SK-N-SH (cell line): ENCODE measurements at regions not wholly inside any gene's neighbourhood (a gene's known extent, or its start where the extent isn't known, plus 50 kb on each side); places are given as distances from the start of the nearest gene placed in this dataset.

Experiments used
- CTCF ChIA-PET: fragments of 300-600, 350-600 bp; formaldehyde crosslinking; extraction: SDS; loops from one replicate; lab custom pipeline; 2021; lab: Yijun Ruan, JAX
- POLR2A ChIA-PET: fragments of 350-600 bp; sonication (Branson Sonifier 250); formaldehyde crosslinking; extraction: SDS; loops from one replicate; lab custom pipeline; 2020; ENCODE audit warnings: antibody characterized with exemption, inconsistent platforms; lab: Yijun Ruan, JAX
- DNase-seq: peaks from one replicate; pipeline ENCODE4 v3.0.0; 2012
- H2AFZ ChIP-seq: fragments of 200-600 bp; sonication (generic); 2 replicates; pipeline ENCODE4 v1.8.1; 2016; ENCODE audit warnings: antibody characterized with exemption, mild to moderate bottlenecking, low read depth
- H3F3A ChIP-seq: fragments of 200-600 bp; sonication (generic); replicated peaks from 2 replicates; pipeline ENCODE3; 2016; ENCODE audit warnings: antibody characterized with exemption, mild to moderate bottlenecking; ENCODE audit not compliant: insufficient read depth
- H3K27ac ChIP-seq, 2 experiments: fragments of 200-500 bp in 1 of 2; fragments of 200-600 bp in 1 of 2; sonication (Bioruptor generic) in 1 of 2; sonication (generic), shearing (Covaris generic) in 1 of 2; 2 replicates each; pipeline versions ENCODE4 v1.5.1 to v1.6.1; 2014 to 2016; ENCODE audit warnings: low read depth in 2 of 2, inconsistent platforms in 1 of 2, low read length in 1 of 2, mild to moderate bottlenecking in 1 of 2, mixed read lengths in 1 of 2
- H3K27me3 ChIP-seq: fragments of 200-600 bp; sonication (generic), shearing (Covaris generic); 2 replicates; pipeline ENCODE4 v1.6.1; 2016; ENCODE audit warnings: mixed run types; ENCODE audit not compliant: insufficient read depth
- H3K36me3 ChIP-seq, 2 experiments: fragments of 200-500 bp in 1 of 2; fragments of 200-600 bp in 1 of 2; sonication (Bioruptor generic) in 1 of 2; sonication (generic) in 1 of 2; replicated peaks in 1 of 2; 2 replicates each; pipeline versions ENCODE3 to v1.5.1; 2014 to 2016; ENCODE audit warnings: low read length in 1 of 2, mild to moderate bottlenecking in 1 of 2; ENCODE audit not compliant: insufficient read depth in 2 of 2, control insufficient read depth in 1 of 2
- H3K4me1 ChIP-seq, 2 experiments: fragments of 200-500 bp in 1 of 2; fragments of 200-600 bp in 1 of 2; sonication (Bioruptor generic) in 1 of 2; sonication (generic), shearing (Covaris generic) in 1 of 2; 2 replicates each; pipeline versions ENCODE4 v1.5.1 to v1.6.1; 2014 to 2016; ENCODE audit warnings: low read depth in 1 of 2, low read length in 1 of 2, mixed run types in 1 of 2; ENCODE audit not compliant: insufficient read depth in 2 of 2, control insufficient read depth in 1 of 2
- H3K4me2 ChIP-seq: fragments of 200-600 bp; sonication (generic), shearing (Covaris generic); 2 replicates; pipeline ENCODE4 v1.6.1; 2017; ENCODE audit warnings: mixed run types
- H3K4me3 ChIP-seq, 2 experiments: fragments of 200-500 bp in 1 of 2; fragments of 200-600 bp in 1 of 2; sonication (Bioruptor generic) in 1 of 2; sonication (generic), shearing (Covaris generic) in 1 of 2; 2 replicates each; pipeline versions ENCODE4 v1.5.1 to v1.8.1; 2014 to 2016; ENCODE audit warnings: low read depth in 2 of 2, inconsistent platforms in 1 of 2, low read length in 1 of 2, mild to moderate bottlenecking in 1 of 2, mixed read lengths in 1 of 2, moderate library complexity in 1 of 2
- H3K79me2 ChIP-seq: fragments of 200-600 bp; sonication (generic); 2 replicates; pipeline ENCODE4 v1.8.1; 2017; ENCODE audit warnings: mild to moderate bottlenecking; ENCODE audit not compliant: insufficient read depth
- H3K9ac ChIP-seq: fragments of 200-600 bp; sonication (generic); 2 replicates; pipeline ENCODE4 v1.6.1; 2017; ENCODE audit warnings: mixed run types
- H3K9me2 ChIP-seq: fragments of 200-600 bp; sonication (generic); 2 replicates; pipeline ENCODE4 v1.6.1; 2017; ENCODE audit warnings: mixed run types
- H3K9me3 ChIP-seq: fragments of 200-600 bp; sonication (generic); 2 replicates; pipeline ENCODE4 v1.6.1; 2017; ENCODE audit warnings: mixed run types, mild to moderate bottlenecking, moderate library complexity
- H4K20me1 ChIP-seq: fragments of 200-600 bp; sonication (generic); 2 replicates; pipeline ENCODE4 v1.6.1; 2017; ENCODE audit warnings: mild to moderate bottlenecking, mixed run types; ENCODE audit not compliant: insufficient read depth
- CHD2 ChIP-seq: fragments of 150-350 bp; IDR thresholded peaks from 2 replicates; pipeline ENCODE4 v1.6.1; 2018; ENCODE audit warnings: low read length; ENCODE audit not compliant: partially characterized antibody
- ELF1 ChIP-seq: IDR thresholded peaks from 2 replicates; pipeline ENCODE4 v1.4.0; 2012
- EP300 ChIP-seq, 2 experiments: IDR thresholded peaks; 2 replicates each; pipeline versions ENCODE4 v1.4.0 to v1.6.1; 2012; ENCODE audit warnings: borderline replicate concordance in 1 of 2, low read depth in 1 of 2, low read length in 1 of 2
- EZH2phosphoT487 ChIP-seq: fragments of 200-600 bp; sonication (generic); IDR thresholded peaks from 2 replicates; pipeline ENCODE4 v1.6.1; 2017; ENCODE audit warnings: low read depth, mixed run types, mild to moderate bottlenecking, antibody characterized with exemption, moderate library complexity, borderline replicate concordance
- FOXJ3 ChIP-seq: sonication (generic); formaldehyde crosslinking; IDR thresholded peaks from 2 replicates; pipeline ENCODE4 v1.5.1; 2020; ENCODE audit warnings: mild to moderate bottlenecking, missing genetic modification reagents
- FOXM1 ChIP-seq: IDR thresholded peaks from 2 replicates; pipeline ENCODE4 v1.4.0; 2012; ENCODE audit warnings: low read depth, mild to moderate bottlenecking
- GATA2 ChIP-seq: sonication (generic); formaldehyde crosslinking; IDR thresholded peaks from 2 replicates; pipeline ENCODE4 v1.5.0; 2020; ENCODE audit warnings: mild to moderate bottlenecking, missing genetic modification reagents
- IRF3 ChIP-seq: fragments of 150-350 bp; IDR thresholded peaks from 2 replicates; pipeline ENCODE4 v1.6.1; 2016; ENCODE audit warnings: mild to moderate bottlenecking, low read depth, low read length
- JUND ChIP-seq: IDR thresholded peaks from 2 replicates; pipeline ENCODE4 v1.4.0; 2012
- MAX ChIP-seq: IDR thresholded peaks from 2 replicates; pipeline ENCODE4 v1.4.0; 2012; ENCODE audit warnings: low read depth
- MEF2A ChIP-seq: IDR thresholded peaks from 2 replicates; pipeline ENCODE4 v1.4.0; 2012; ENCODE audit warnings: low read depth, borderline replicate concordance
- MXI1 ChIP-seq: IDR thresholded peaks from 2 replicates; pipeline ENCODE4 v1.6.1; 2012; ENCODE audit warnings: mild to moderate bottlenecking, low read depth, low read length, improper control_type of control experiment
- NFIC ChIP-seq: IDR thresholded peaks from 2 replicates; pipeline ENCODE4 v1.4.0; 2012; ENCODE audit warnings: borderline replicate concordance
- NRF1 ChIP-seq: IDR thresholded peaks from 2 replicates; pipeline ENCODE4 v1.6.1; 2012; ENCODE audit warnings: low read depth, mild to moderate bottlenecking, low read length
- PBX3 ChIP-seq: IDR thresholded peaks from 2 replicates; pipeline ENCODE4; 2012
- POLR2AphosphoS5 ChIP-seq: IDR thresholded peaks from 2 replicates; pipeline ENCODE4 v1.6.1; 2012; ENCODE audit warnings: low read depth, low read length
- RAD21 ChIP-seq: IDR thresholded peaks from 2 replicates; pipeline ENCODE4 v1.6.1; 2012; ENCODE audit warnings: mild to moderate bottlenecking, low read length
- RCOR1 ChIP-seq: fragments of 150-350 bp; IDR thresholded peaks from 2 replicates; pipeline ENCODE4 v1.6.1; 2017; ENCODE audit warnings: antibody characterized with exemption, low read length
- RFX5 ChIP-seq: IDR thresholded peaks from 2 replicates; pipeline ENCODE4 v1.6.1; 2012; ENCODE audit warnings: mild to moderate bottlenecking, improper control_type of control experiment, low read length
- SIN3A ChIP-seq: IDR thresholded peaks from 2 replicates; pipeline ENCODE4 v1.6.1; 2012; ENCODE audit warnings: low read depth, mild to moderate bottlenecking, low read length, moderate library complexity, borderline replicate concordance
- SMC3 ChIP-seq: IDR thresholded peaks from 2 replicates; pipeline ENCODE4 v1.6.1; 2012; ENCODE audit warnings: low read depth, low read length, improper control_type of control experiment
- USF1 ChIP-seq: IDR thresholded peaks from 2 replicates; pipeline ENCODE4 v1.4.0; 2012; ENCODE audit warnings: low read depth, borderline replicate concordance
- USF2 ChIP-seq: fragments of 150-350 bp; IDR thresholded peaks from 2 replicates; pipeline ENCODE4 v1.6.1; 2017; ENCODE audit warnings: antibody characterized with exemption, low read length, low read depth, borderline replicate concordance
- WGBS: methylation state at CpG from one replicate; pipeline ENCODE4 v1.1.6; 2017; ENCODE audit warnings: low lambda C conversion rate; 5-methylcytosine and 5-hydroxymethylcytosine counted together

GRCh38 chr10:10917031-10917430 is 100.6 kb upstream of the CELF2 start:
- no peak overlapping the region for H3K4me2 ChIP-seq
- H3K9me2 ChIP-seq: no peaks in the 10 kb centered on the region
- H3K9me3 ChIP-seq: no peaks in the 10 kb centered on the region
- no peak overlapping the region for H3K4me3 ChIP-seq
- no peak overlapping the region for H3K9ac ChIP-seq
- DNase-seq: no peak
- H3K79me2 ChIP-seq: no peaks in the 10 kb centered on the region
- H4K20me1 ChIP-seq: no peaks in the 10 kb centered on the region
- no peak for TF ChIP-seq CHD2
- no peak for TF ChIP-seq POLR2AphosphoS5
- no peak for TF ChIP-seq RFX5
- TF ChIP-seq NFIC: no peak
- TF ChIP-seq GATA2 (CRISPR knock-in tag): no peak
- no peak for TF ChIP-seq ELF1
- TF ChIP-seq FOXM1: no peak
- no peak for TF ChIP-seq RAD21
- TF ChIP-seq USF1: no peak
- no peak for TF ChIP-seq NRF1
- TF ChIP-seq JUND: no peak
- no peak for TF ChIP-seq RCOR1
- no peak for TF ChIP-seq MEF2A
- TF ChIP-seq SIN3A: no peak
- TF ChIP-seq MAX: no peak
- no peak for TF ChIP-seq USF2
- TF ChIP-seq MXI1: no peak
- no peaks in the 10 kb centered on the region for H3K4me1 ChIP-seq
- H2AFZ ChIP-seq: no peak overlapping the region
- no peaks in the 10 kb centered on the region for H3K27me3 ChIP-seq
- no peak overlapping the region for H3K27ac ChIP-seq
- H3F3A ChIP-seq: no peaks in the 10 kb centered on the region
- WGBS: 28% methylated on average over 1 of the region's 1 CpG
- ChIA-PET POLR2A (no interaction called here), CTCF (interaction anchor here (0.7 kb wide), 1 partner anchor 25 kb away, joined by 3 read pairs; no protein-coding TSS in a partner anchor)
- no peaks in the 10 kb centered on the region for H3K36me3 ChIP-seq

- no peaks in the 10 kb centered on the region for H3K79me2 ChIP-seq
- CTCF ChIA-PET: no interaction called here
- no peaks in the 10 kb centered on the region for H3K36me3 ChIP-seq
- no peak for DNase-seq
- no peaks in the 10 kb centered on the region for H3K9me3 ChIP-seq
- no peaks in the 10 kb centered on the region for H3K27me3 ChIP-seq
- no peak overlapping the region for H2AFZ ChIP-seq
- TF ChIP-seq MAX (no peak), FOXJ3 (CRISPR knock-in tag) (no peak), RFX5 (no peak), EZH2phosphoT487 (no peak), SIN3A (no peak), JUND (no peak), IRF3 (no peak), SMC3 (no peak), EP300 (IDR thresholded peaks at IDR 0.05; ENCODE audit: borderline replicate concordance in 1 of 2, low read depth in 1 of 2, low read length in 1 of 2) (no peak), PBX3 (no peak), GATA2 (CRISPR knock-in tag) (no peak), NFIC (no peak)
- TF ChIP-seq, all 33 proteins: peak for 0
- Histone ChIP-seq H3F3A (no peaks in the 10 kb centered on the region), H3K9ac (no peak overlapping the region), H3K4me2 (no peak overlapping the region), H3K27ac (no peak overlapping the region), H3K4me1 (no peaks in the 10 kb centered on the region), H3K4me3 (no peak overlapping the region), H4K20me1 (no peaks in the 10 kb centered on the region), H3K9me2 (no peaks in the 10 kb centered on the region)
- WGBS: 35% methylated on average over 5 of the region's 5 CpGs
- POLR2A ChIA-PET: no interaction called here
Observed at GRCh38 chr10:10919976-10920375, 97.7 kb upstream of the CELF2 start.
